ENCODE measurements at regions not wholly inside any gene's neighbourhood (a gene's known extent, or its start where the extent isn't known, plus 50 kb on each side); places are given as distances from the start of the nearest gene placed in this dataset.
A peak's percentile ranks its signal among the peaks of the same experiment; 100 is the strongest.
"Not testable (repeated sequence)": the region's sequence is repeated elsewhere in the genome, so short reads cannot be mapped to it uniquely, and the experiment has no call there.

- H3K36me3 ChIP-seq: no peaks in the 10 kb centered on the region
Measured at GRCh38 chr2:129922571-129923264, 56.7 kb upstream of the RAB6C start.

DNA sequence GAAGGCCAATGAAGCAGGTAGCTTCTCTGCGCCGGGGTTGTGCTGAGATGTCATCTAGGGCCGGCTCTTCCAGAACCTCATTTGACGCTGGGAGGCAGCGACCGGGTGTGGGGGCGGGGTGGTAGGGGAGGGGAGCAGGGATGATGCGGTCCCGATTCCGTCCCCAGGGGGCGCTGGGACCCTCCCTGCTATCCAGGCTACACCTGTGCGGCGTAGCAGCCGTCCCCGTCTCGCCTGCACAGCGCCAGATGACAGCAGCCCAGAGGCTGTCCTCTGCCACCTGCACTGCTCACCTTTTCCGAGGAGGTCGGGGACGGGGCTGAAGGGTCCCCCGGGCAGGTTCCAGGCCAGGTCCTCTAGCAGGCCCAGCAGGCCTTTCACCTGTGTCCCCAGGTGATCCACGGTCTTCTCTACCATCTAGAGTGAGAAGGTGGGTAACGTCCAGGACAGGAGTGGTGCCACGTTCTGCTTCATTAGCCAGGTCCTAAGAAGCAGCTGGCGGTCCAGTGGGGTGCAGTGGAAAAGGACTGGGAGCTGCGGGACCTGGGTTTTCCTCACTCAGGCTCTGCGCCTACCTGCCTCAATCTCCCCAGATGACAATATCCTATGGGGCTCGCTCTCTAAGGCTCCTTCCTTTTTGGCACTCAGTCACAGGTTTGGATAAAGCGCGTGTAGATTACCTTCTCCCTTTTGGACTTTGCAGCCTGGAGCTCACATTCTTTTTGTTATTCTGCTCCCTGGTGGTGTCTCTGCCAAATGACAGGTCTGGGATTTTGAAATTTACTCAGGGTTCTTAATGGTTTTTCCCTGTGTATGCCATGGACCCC, 56.0 kb upstream of the RAB6C start:
- no peak overlapping the region for H3K27ac ChIP-seq

More at GRCh38 chr2:129922571-129923264, 56.7 kb upstream of the RAB6C start:
- DNase-seq (peak in 1 of 4 donors; percentile 62), ATAC-seq (peak; percentile 19)
- TF ChIP-seq, protein P1, sequence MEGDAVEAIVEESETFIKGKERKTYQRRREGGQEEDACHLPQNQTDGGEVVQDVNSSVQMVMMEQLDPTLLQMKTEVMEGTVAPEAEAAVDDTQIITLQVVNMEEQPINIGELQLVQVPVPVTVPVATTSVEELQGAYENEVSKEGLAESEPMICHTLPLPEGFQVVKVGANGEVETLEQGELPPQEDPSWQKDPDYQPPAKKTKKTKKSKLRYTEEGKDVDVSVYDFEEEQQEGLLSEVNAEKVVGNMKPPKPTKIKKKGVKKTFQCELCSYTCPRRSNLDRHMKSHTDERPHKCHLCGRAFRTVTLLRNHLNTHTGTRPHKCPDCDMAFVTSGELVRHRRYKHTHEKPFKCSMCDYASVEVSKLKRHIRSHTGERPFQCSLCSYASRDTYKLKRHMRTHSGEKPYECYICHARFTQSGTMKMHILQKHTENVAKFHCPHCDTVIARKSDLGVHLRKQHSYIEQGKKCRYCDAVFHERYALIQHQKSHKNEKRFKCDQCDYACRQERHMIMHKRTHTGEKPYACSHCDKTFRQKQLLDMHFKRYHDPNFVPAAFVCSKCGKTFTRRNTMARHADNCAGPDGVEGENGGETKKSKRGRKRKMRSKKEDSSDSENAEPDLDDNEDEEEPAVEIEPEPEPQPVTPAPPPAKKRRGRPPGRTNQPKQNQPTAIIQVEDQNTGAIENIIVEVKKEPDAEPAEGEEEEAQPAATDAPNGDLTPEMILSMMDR (IDR thresholded peaks at IDR 0.05): no peak
- H3K4me1 ChIP-seq: no peaks in the 10 kb centered on the region
- H3K27ac ChIP-seq: no peak overlapping the region
- intact Hi-C loops (cut with DNase I): no loop called here
- H3K9me3 ChIP-seq: peaks cover 0 to 20% of the 10 kb centered on the region in 2 donors
- H3K4me3 ChIP-seq: no peak overlapping the region
- peaks cover 9 to 38% of the 10 kb centered on the region in 2 donors for H3K27me3 ChIP-seq

GRCh38 chr2:129924115-129924514, 55.4 kb upstream of the RAB6C start:
- ATAC-seq; intact Hi-C loops (cut with DNase I): not testable (repeated sequence)

More for the DNA sequence above, 56.0 kb upstream of the RAB6C start:
- Histone ChIP-seq H3K4me3 (no peak overlapping the region), H3K36me3 (no peaks in the 10 kb centered on the region), H3K27me3 (peaks cover 9 to 38% of the 10 kb centered on the region in 2 donors), H3K9me3 (peaks cover 0 to 13% of the 10 kb centered on the region in 2 donors), H3K4me1 (no peaks in the 10 kb centered on the region)
- ATAC-seq (peak; percentile 92), DNase-seq (peak in 3 of 4 donors; percentile 36 to 61 (median 49))
- intact Hi-C loops (cut with DNase I): no loop called here
- TF ChIP-seq, protein P1 (IDR thresholded peaks at IDR 0.05): no peak

DNA sequence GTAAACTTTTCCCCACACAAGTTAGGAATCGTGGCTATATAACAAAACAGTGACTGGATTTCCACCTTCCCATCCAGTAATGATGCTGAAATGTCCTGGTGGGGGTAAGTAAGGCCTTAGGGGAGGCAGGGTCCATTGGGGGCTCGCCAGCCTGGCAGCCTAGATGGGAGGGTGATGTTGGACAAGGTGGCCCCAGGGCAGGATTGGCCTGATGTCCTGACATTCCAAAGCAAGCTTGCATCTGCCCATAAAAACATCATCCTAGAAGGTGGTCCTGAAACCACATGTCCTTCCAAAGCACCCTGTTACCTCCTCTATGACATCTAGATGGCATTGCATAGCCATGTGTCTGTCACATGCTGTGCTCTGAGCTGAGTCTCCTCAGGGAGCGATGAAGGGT, 54.1 kb upstream of the RAB6C start:
- ATAC-seq (no peak), DNase-seq (no peak)
- H3K4me3 ChIP-seq: no peak overlapping the region
- peaks cover 9 to 49% of the 10 kb centered on the region in 2 donors for H3K27me3 ChIP-seq
- TF ChIP-seq, protein P1 (IDR thresholded peaks at IDR 0.05): no peak
- H3K9me3 ChIP-seq: no peaks in the 10 kb centered on the region
- H3K4me1 ChIP-seq: no peaks in the 10 kb centered on the region
- intact Hi-C loops (cut with DNase I): no loop called here
- no peak overlapping the region for H3K27ac ChIP-seq
- H3K36me3 ChIP-seq: no peaks in the 10 kb centered on the region

More at GRCh38 chr2:129924115-129924514, 55.4 kb upstream of the RAB6C start:
- not testable (repeated sequence) for H3K27ac ChIP-seq, H3K36me3 ChIP-seq, H3K9me3 ChIP-seq, H3K4me3 ChIP-seq, DNase-seq, H3K4me1 ChIP-seq
- peaks cover 9 to 38% of the 10 kb centered on the region in 2 donors for H3K27me3 ChIP-seq

DNA sequence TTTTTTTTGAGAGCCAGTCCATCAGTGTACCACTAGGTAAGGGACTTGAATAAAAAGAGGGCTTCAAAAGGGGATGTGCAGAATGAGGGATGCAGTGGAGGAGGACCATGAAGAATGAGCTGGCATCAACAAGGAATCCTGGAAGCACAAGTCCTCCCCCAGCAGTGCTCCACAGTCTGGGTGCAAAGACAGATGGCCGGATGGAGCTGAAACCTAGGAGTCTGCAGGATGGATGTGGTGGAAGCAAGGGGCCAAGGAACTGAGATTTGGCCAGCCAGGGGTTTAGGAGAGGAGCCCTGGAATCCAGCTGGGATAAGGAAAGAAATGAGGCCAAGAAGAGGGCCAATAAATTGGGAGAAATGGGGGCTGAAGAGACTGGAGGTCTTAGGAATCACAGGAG, 51.8 kb upstream of the RAB6C start:
- ATAC-seq: no peak
- no peak overlapping the region for H3K4me3 ChIP-seq

More for the DNA sequence above, 51.8 kb upstream of the RAB6C start:
- Histone ChIP-seq H3K36me3 (no peaks in the 10 kb centered on the region), H3K4me1 (no peaks in the 10 kb centered on the region), H3K27me3 (peaks cover 9 to 55% of the 10 kb centered on the region in 2 donors), H3K9me3 (no peaks in the 10 kb centered on the region), H3K27ac (no peak overlapping the region)
- TF ChIP-seq, protein P1 (IDR thresholded peaks at IDR 0.05): no peak
- DNase-seq: no peak
- intact Hi-C loops (cut with DNase I): no loop called here
